ENCODE measurements at regions not wholly inside any gene's neighbourhood (a gene's known extent, or its start where the extent isn't known, plus 50 kb on each side); places are given as distances from the start of the nearest gene placed in this dataset.

DNA sequence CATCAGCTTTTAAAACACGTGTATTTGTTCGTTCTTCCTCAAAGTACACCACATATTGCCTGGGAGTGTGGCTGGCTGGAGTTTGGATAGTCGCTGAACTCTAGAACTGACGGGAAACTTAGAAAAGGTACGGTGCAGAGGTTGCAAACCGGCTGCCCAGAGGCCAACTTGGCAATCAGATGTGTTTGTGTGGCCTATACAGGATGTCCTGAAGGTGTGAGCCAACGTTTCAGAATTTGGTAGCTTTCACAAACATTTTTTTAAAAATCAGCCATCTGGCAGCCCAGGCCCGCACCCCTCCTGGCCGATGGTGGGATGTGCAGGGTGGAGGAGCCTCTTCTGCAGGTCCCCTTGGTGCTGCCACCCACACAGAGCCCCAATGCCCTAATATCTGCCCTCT lies 73.6 kb upstream of the SLC25A33 start (continued):
- TF ChIP-seq, protein P1, sequence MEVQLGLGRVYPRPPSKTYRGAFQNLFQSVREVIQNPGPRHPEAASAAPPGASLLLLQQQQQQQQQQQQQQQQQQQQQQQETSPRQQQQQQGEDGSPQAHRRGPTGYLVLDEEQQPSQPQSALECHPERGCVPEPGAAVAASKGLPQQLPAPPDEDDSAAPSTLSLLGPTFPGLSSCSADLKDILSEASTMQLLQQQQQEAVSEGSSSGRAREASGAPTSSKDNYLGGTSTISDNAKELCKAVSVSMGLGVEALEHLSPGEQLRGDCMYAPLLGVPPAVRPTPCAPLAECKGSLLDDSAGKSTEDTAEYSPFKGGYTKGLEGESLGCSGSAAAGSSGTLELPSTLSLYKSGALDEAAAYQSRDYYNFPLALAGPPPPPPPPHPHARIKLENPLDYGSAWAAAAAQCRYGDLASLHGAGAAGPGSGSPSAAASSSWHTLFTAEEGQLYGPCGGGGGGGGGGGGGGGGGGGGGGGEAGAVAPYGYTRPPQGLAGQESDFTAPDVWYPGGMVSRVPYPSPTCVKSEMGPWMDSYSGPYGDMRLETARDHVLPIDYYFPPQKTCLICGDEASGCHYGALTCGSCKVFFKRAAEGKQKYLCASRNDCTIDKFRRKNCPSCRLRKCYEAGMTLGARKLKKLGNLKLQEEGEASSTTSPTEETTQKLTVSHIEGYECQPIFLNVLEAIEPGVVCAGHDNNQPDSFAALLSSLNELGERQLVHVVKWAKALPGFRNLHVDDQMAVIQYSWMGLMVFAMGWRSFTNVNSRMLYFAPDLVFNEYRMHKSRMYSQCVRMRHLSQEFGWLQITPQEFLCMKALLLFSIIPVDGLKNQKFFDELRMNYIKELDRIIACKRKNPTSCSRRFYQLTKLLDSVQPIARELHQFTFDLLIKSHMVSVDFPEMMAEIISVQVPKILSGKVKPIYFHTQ (CRISPR knock-in tag; IDR thresholded peaks at IDR 0.05), result no peak
- TF ChIP-seq, protein P2, sequence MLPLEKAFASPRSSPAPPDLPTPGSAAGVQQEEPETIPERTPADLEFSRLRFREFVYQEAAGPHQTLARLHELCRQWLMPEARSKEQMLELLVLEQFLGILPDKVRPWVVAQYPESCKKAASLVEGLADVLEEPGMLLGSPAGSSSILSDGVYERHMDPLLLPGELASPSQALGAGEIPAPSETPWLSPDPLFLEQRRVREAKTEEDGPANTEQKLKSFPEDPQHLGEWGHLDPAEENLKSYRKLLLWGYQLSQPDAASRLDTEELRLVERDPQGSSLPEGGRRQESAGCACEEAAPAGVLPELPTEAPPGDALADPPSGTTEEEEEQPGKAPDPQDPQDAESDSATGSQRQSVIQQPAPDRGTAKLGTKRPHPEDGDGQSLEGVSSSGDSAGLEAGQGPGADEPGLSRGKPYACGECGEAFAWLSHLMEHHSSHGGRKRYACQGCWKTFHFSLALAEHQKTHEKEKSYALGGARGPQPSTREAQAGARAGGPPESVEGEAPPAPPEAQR (CRISPR knock-in tag; IDR thresholded peaks at IDR 0.05), result no peak
- TF ChIP-seq ESRRA (CRISPR knock-in tag; IDR thresholded peaks at IDR 0.05; ENCODE audit: borderline replicate concordance), result no peak
- no peak for TF ChIP-seq NFYB (CRISPR knock-in tag; conservative IDR thresholded peaks at IDR 0.05; ENCODE audit: low read depth)
- TF ChIP-seq, protein P3, sequence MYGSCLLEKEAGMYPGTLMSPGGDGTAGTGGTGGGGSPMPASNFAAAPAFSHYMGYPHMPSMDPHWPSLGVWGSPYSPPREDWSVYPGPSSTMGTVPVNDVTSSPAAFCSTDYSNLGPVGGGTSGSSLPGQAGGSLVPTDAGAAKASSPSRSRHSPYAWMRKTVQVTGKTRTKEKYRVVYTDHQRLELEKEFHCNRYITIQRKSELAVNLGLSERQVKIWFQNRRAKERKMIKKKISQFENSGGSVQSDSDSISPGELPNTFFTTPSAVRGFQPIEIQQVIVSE (CRISPR knock-in tag; IDR thresholded peaks at IDR 0.05; ENCODE audit: borderline replicate concordance), result no peak
- TF ChIP-seq ATF1 (CRISPR knock-in tag; IDR thresholded peaks at IDR 0.05), result no peak
- TF ChIP-seq ZNF317 (CRISPR knock-in tag; IDR thresholded peaks at IDR 0.05; ENCODE audit: borderline replicate concordance, low read depth), result no peak
- TF ChIP-seq, protein P4, sequence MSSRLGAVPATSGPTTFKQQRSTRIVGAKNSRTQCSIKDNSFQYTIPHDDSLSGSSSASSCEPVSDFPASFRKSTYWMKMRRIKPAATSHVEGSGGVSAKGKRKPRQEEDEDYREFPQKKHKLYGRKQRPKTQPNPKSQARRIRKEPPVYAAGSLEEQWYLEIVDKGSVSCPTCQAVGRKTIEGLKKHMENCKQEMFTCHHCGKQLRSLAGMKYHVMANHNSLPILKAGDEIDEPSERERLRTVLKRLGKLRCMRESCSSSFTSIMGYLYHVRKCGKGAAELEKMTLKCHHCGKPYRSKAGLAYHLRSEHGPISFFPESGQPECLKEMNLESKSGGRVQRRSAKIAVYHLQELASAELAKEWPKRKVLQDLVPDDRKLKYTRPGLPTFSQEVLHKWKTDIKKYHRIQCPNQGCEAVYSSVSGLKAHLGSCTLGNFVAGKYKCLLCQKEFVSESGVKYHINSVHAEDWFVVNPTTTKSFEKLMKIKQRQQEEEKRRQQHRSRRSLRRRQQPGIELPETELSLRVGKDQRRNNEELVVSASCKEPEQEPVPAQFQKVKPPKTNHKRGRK (CRISPR knock-in tag; IDR thresholded peaks at IDR 0.05; ENCODE audit: borderline replicate concordance), result no peak

DNA sequence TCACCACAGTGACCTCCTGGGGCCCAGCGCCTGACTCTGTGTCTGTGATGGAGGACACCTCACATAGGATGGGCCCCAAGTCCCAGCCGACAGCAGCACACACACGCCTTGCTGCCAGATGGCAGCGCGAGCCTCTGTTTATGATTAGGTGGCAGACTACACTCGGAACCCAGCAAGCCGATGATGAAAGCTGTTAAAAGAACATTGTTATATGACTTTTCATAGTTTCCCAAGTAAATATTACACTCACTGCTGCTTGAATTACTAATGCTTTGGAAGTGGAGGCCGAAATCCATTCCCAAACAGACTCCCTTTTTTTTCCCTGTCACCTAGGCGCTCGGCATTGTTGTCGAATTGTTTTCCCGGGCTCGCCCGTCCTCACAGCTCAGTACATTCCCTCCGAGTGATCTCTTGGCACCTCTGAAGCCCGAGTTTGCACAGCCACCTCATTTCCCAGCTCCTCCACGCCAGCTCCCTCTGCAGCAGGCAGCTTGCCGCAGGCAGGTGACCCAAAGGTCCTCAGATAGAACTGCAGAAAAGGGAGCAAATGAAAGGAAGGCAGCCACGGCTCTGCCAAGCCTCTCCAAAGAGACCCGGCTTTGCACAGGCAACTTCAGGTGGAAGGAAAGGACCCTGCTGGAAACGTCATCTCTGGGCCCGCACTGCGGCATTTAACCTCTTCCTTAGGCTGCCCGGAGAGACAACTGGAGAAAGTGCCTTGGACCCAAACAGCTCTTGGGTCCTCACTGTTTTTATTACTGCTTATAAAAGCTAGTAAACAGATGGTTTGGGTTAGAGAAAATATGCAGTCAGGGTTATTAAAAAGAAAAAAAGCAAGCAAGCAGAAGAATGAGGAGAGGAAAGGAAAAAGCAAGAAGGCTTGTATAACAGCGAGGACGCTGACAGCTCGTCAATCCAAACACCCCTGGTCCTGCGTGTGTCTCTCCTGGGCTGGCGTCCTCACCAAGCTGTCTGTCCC lies 72.2 kb upstream of the SLC25A33 start:
- H3K36me3 Mint-ChIP-seq, result no peaks in the 10 kb centered on the region
- ChIA-PET CTCF (interaction anchor here (0.9 to 1.8 kb wide), 6 partner anchors 11 to 200 kb away, joined by 3 to 4 read pairs (median 3); no protein-coding TSS in a partner anchor), POLR2A (no interaction called here)
- no peaks in the 10 kb centered on the region for H3K27me3 Mint-ChIP-seq (ENCODE audit: low read depth)
- H3K4me1 Mint-ChIP-seq, result no peaks in the 10 kb centered on the region
- no peak overlapping the region for H3K4me3 Mint-ChIP-seq
- DNase-seq (ENCODE audit: low spot score), result no peak
- no peak overlapping the region for H3K27ac Mint-ChIP-seq
- no peaks in the 10 kb centered on the region for H3K9me3 Mint-ChIP-seq
- ATAC-seq, result no peak
- no peak for TF ChIP-seq NFATC4 (CRISPR knock-in tag; IDR thresholded peaks at IDR 0.05)
- no peak for TF ChIP-seq FOXP1 (CRISPR knock-in tag; IDR thresholded peaks at IDR 0.05; ENCODE audit: borderline replicate concordance)
- no peak for TF ChIP-seq ZNF138 (CRISPR knock-in tag; conservative IDR thresholded peaks at IDR 0.05)
- TF ChIP-seq GRHL2 (CRISPR knock-in tag; IDR thresholded peaks at IDR 0.05; ENCODE audit: insufficient replicate concordance, severe bottlenecking), result no peak
- TF ChIP-seq TEAD1 (CRISPR knock-in tag; IDR thresholded peaks at IDR 0.05), result no peak
- no peak for TF ChIP-seq ZNF219 (CRISPR knock-in tag; IDR thresholded peaks at IDR 0.05; ENCODE audit: borderline replicate concordance)
- no peak for TF ChIP-seq GTF2I (CRISPR knock-in tag; conservative IDR thresholded peaks at IDR 0.05)
- TF ChIP-seq KAT7 (CRISPR knock-in tag; IDR thresholded peaks at IDR 0.05; ENCODE audit: borderline replicate concordance), result no peak
- TF ChIP-seq SOX15 (CRISPR knock-in tag; IDR thresholded peaks at IDR 0.05), result no peak
- no peak for TF ChIP-seq ZNF416 (CRISPR knock-in tag; IDR thresholded peaks at IDR 0.05)
- TF ChIP-seq, protein P5, sequence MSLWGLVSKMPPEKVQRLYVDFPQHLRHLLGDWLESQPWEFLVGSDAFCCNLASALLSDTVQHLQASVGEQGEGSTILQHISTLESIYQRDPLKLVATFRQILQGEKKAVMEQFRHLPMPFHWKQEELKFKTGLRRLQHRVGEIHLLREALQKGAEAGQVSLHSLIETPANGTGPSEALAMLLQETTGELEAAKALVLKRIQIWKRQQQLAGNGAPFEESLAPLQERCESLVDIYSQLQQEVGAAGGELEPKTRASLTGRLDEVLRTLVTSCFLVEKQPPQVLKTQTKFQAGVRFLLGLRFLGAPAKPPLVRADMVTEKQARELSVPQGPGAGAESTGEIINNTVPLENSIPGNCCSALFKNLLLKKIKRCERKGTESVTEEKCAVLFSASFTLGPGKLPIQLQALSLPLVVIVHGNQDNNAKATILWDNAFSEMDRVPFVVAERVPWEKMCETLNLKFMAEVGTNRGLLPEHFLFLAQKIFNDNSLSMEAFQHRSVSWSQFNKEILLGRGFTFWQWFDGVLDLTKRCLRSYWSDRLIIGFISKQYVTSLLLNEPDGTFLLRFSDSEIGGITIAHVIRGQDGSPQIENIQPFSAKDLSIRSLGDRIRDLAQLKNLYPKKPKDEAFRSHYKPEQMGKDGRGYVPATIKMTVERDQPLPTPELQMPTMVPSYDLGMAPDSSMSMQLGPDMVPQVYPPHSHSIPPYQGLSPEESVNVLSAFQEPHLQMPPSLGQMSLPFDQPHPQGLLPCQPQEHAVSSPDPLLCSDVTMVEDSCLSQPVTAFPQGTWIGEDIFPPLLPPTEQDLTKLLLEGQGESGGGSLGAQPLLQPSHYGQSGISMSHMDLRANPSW (CRISPR knock-in tag; conservative IDR thresholded peaks at IDR 0.05; ENCODE audit: low read depth), result no peak
- TF ChIP-seq, protein P3 (CRISPR knock-in tag; IDR thresholded peaks at IDR 0.05; ENCODE audit: borderline replicate concordance), result no peak
- no peak for TF ChIP-seq SMAD4 (CRISPR knock-in tag; IDR thresholded peaks at IDR 0.05)
- no peak for TF ChIP-seq ATF1 (CRISPR knock-in tag; IDR thresholded peaks at IDR 0.05)
- TF ChIP-seq ETV6 (CRISPR knock-in tag; IDR thresholded peaks at IDR 0.05), result no peak
- TF ChIP-seq, protein P6, sequence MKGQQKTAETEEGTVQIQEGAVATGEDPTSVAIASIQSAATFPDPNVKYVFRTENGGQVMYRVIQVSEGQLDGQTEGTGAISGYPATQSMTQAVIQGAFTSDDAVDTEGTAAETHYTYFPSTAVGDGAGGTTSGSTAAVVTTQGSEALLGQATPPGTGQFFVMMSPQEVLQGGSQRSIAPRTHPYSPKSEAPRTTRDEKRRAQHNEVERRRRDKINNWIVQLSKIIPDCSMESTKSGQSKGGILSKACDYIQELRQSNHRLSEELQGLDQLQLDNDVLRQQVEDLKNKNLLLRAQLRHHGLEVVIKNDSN (CRISPR knock-in tag; IDR thresholded peaks at IDR 0.05), result no peak
- no peak for TF ChIP-seq EMX1 (CRISPR knock-in tag; IDR thresholded peaks at IDR 0.05)
- TF ChIP-seq SP1 (CRISPR knock-in tag; conservative IDR thresholded peaks at IDR 0.05), result no peak

Measured in WTC11 (cell line).